ENCODE measurements at regions not wholly inside any gene's neighbourhood (a gene's known extent, or its start where the extent isn't known, plus 50 kb on each side); places are given as distances from the start of the nearest gene placed in this dataset.

DNA sequence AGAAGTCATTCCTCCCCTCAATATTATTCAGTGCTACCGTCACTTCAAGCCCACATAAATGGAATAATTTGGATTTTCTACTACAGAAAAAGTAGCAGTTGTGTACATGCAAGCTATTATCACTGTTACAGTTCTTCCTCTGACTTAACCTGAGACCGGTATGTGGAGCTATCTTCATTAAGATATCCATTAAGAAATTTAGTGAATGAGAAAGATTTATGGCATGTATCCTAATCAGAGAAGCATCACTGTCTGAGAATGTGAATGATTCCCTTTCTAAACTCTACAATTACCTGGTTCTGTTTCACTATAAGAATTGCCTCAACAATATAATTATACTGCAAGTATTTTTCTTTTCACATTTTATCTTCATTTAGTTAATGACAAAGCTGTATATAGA is 278.7 kb downstream of the KLF5 start:
- no peak overlapping the region for H3K56ac ChIP-seq (ENCODE audit: extremely low read depth, insufficient read depth, low read length)
- H3K9ac ChIP-seq (ENCODE audit: low read depth, low read length): no peak overlapping the region
- no TSS peak for BruUV-seq (replicated peaks)
- POLR2A ChIA-PET (ENCODE audit: unreplicated experiment): no interaction called here
- H4K91ac ChIP-seq (ENCODE audit: insufficient read depth, low read depth, low read length): no peak overlapping the region
- H4K20me1 ChIP-seq (ENCODE audit: insufficient read depth, low read length): no peaks in the 10 kb centered on the region
- in situ Hi-C loops (cut with MboI; ENCODE audit: low sequenced_read_pairs): no loop called here
- dilution Hi-C loops (cut with HindIII; ENCODE audit: low sequenced_read_pairs, unreplicated experiment): no loop called here
- H3K4me2 ChIP-seq (ENCODE audit: low read depth, low read length): no peak overlapping the region
- H2BK120ac ChIP-seq (ENCODE audit: low read depth, low read length): no peak overlapping the region
- H3K9me3 ChIP-seq (ENCODE audit: control insufficient read depth, insufficient read depth, low read length): no peaks in the 10 kb centered on the region
- no peak overlapping the region for H3K23ac ChIP-seq (ENCODE audit: low read depth, low read length)
- H3K14ac ChIP-seq (replicated peaks; ENCODE audit: low read depth, low read length): no peak overlapping the region
- DNase-seq: no peak
- H3K27ac ChIP-seq (ENCODE audit: insufficient read depth, low read length): no peak overlapping the region
- no peaks in the 10 kb centered on the region for H3K36me3 ChIP-seq (ENCODE audit: control insufficient read depth, insufficient read depth, low read length)
- H2AK5ac ChIP-seq (ENCODE audit: low read depth, low read length): no peak overlapping the region
- no peak overlapping the region for H2BK20ac ChIP-seq (ENCODE audit: low read depth, low read length)
- H2BK5ac ChIP-seq (ENCODE audit: low read depth, low read length, poor library complexity, severe bottlenecking): no peak overlapping the region
- peaks cover 8% of the 10 kb centered on the region for H3K9me1 ChIP-seq (ENCODE audit: insufficient read depth, low read length)
- no peak overlapping the region for H4K5ac ChIP-seq (ENCODE audit: low read depth, low read length)
- ATAC-seq (ENCODE audit: low read depth): no peak
- WGBS, 2 experiments (ENCODE audit: extremely low coverage in 2 of 2, insufficient read length in 1 of 2): no CpG with 5 or more reads among the region's 2 CpGs
- CTCF ChIA-PET: no interaction called here
- H2AK9ac ChIP-seq (replicated peaks; ENCODE audit: low read depth, low read length, poor library complexity): no peak overlapping the region
- intact Hi-C loops (cut with micrococcal nuclease): loop anchor here (10.0 kb wide), 1 partner anchor 283 kb away; the partner anchor contains the start of gene KLF5
- no peak overlapping the region for H4K8ac ChIP-seq (ENCODE audit: low read depth in 2 of 2, low read length in 2 of 2)
- H2AFZ ChIP-seq (replicated peaks; ENCODE audit: low read length, poor library complexity): no peak overlapping the region
- H3K4ac ChIP-seq (ENCODE audit: low read depth, low read length): no peak overlapping the region
- H3K27me3 ChIP-seq (ENCODE audit: control insufficient read depth, insufficient read depth, low read length): no peaks in the 10 kb centered on the region
- H2BK15ac ChIP-seq (ENCODE audit: low read depth, low read length): no peak overlapping the region
- H3K79me1 ChIP-seq (ENCODE audit: low read depth in 1 of 2, low read length in 2 of 2): no peaks in the 10 kb centered on the region
- no peak overlapping the region for H3K4me3 ChIP-seq (ENCODE audit: insufficient read depth, low read depth, low read length)
- no peak overlapping the region for H3K18ac ChIP-seq (ENCODE audit: low read depth, low read length)
- TF ChIP-seq MXI1 (IDR thresholded peaks at IDR 0.05; ENCODE audit: borderline replicate concordance, low read depth, low read length) (no peak), BHLHE40 (IDR thresholded peaks at IDR 0.05; ENCODE audit: low read depth, low read length) (no peak), RFX5 (IDR thresholded peaks at IDR 0.05; ENCODE audit: low read depth, low read length) (no peak)
- no peaks in the 10 kb centered on the region for H3K4me1 ChIP-seq (ENCODE audit: control insufficient read depth, insufficient read depth, low read length)
